Stimulated activated CD4-positive, alpha-beta T cell treated with anti-CD3 and anti-CD28 coated beads, Interleukin-4, amount 100 ng/mL, for 24 hours (primary cell): ENCODE measurements at regions not wholly inside any gene's neighbourhood (a gene's known extent, or its start where the extent isn't known, plus 50 kb on each side); places are given as distances from the start of the nearest gene placed in this dataset.

ENCODE experiments used
- DNase-seq: peaks from one replicate; pipeline ENCODE4 v3.0.0-alpha.2; 2020

GRCh38 chr2:147250652-147251356 lies 594.0 kb upstream of the ACVR2A start:
- no peak for DNase-seq

GRCh38 chr2:147247749-147248148 lies 597.1 kb upstream of the ACVR2A start:
- DNase-seq: no peak

GRCh38 chr2:147242445-147242844 lies 602.4 kb upstream of the ACVR2A start:
- no peak for DNase-seq

GRCh38 chr2:147236601-147237000 lies 608.2 kb upstream of the ACVR2A start:
- no peak for DNase-seq

- DNase-seq: no peak
Measured at GRCh38 chr2:147232225-147232669, 612.6 kb upstream of the ACVR2A start.

DNA sequence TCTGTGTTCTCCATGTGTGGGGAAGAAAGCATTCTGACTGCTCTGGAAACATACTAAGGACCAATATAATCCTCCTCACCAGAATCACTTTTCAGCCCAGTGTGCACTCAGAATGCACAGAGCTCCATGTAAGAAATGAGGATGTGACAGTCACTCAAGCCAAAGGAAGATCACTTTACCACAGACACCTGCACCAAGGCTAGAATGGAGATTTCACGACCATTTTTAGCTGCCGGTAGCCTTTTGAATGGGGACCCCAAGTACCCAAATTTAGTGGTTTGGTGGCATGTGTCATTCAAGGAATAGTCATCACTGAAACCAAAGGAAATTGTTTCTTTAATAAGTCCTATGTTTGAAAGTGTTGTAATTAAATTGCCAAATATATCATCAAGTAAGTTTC lies 613.2 kb upstream of the ACVR2A start:
- DNase-seq: no peak

- DNase-seq: no peak
Measured at GRCh38 chr2:147231081-147231480, 613.7 kb upstream of the ACVR2A start.

GRCh38 chr2:147227313-147227712 lies 617.5 kb upstream of the ACVR2A start:
- no peak for DNase-seq

DNA sequence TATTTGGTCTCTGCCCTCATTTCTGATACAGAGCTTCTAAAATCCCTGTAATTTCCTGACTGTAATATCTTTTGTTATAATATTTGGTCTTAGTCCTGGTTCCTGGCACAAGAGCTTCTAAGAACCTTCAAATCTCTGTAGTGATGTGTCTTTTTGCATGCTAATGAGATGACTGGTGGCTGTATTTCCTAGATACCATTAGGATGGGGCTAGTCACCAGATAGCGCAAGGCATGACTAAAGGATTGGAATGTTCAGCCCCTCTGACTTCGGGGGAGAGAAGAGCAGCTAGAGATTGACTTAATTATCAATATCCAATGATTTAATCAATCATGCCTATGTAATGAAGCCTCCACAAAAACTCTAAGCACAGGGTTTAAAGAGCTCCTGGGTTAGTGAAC lies 620.8 kb upstream of the ACVR2A start:
- no peak for DNase-seq

DNA sequence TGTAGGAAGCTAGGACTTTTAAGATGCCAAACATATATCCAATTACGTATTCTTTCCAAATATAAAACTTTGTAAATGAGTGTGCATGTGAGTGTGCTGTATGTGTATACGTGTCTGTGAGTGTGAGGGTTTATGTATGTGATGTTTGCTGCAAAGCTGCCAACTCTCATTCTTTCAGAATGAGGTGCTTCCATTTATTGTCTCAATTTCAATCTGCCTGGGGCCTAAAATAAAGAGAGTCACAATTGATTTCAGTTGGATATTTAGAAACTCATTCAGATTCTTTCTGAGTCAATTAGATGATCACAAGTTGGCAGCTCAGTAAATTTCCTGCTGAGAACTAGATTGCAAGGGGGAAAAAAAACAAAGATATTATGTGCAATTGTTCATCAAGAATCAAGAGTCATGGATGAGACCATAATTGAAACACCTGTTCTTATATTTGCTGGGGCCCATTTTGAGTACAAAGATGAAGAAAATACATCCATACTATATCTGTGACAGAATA lies 621.2 kb upstream of the ACVR2A start:
- DNase-seq: no peak

DNA sequence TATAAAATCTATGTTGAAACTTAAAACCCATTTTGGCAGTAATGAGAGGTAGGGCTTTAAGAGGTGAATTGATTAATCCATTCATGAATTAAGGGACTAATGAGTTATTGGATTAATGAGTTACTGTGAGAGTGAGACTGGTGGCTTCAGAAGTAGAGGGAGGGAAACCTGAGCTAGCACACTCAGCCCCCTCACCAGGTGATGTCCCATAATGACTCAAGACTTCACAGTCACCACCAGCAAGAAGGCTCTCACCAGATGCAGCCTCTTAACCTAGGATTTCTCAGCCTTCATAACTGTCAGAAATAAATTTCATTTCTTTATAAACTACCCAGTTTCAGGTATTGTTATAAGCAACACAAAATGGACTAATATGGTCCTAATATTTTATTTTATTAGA lies 621.7 kb upstream of the ACVR2A start:
- DNase-seq: no peak

- no peak for DNase-seq
Measured at GRCh38 chr2:147222506-147222905, 622.3 kb upstream of the ACVR2A start.

DNA sequence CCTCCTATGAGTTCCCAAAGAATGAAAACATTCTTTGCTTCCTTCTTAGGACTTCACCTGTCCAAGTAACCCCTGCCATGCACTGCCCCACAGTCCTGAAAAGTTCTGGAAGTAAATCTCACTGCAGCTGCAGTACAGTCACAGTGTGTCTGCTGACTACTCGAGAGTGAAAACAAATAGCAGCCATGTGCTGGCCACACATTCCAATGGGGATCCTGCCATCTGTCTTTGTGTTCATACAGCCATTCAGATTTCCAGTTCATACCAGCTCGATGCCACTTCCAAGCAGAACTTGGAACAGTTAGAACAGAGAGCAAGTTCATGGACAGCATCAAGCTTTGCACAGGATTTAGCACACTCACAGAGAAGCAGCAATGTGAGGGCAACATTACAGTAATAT lies 629.9 kb upstream of the ACVR2A start:
- DNase-seq: no peak

DNA sequence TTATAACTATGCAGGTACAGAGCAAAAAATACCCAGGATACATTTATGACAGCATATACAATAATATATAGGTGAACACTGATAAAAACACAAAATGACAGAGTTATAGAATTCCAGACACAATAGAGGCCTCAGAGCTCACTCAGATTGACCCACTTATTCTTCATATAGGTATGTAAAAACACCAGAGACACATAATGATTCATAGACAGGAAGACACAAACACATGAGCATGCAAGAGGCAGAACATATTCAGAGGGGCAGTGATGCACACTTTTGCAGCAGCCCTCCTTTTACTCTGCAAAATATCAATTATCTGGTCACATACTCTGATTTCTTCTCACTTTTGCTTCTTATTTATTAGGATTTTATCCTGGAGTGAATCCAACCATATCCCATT lies 633.3 kb upstream of the ACVR2A start:
- DNase-seq: no peak

DNA sequence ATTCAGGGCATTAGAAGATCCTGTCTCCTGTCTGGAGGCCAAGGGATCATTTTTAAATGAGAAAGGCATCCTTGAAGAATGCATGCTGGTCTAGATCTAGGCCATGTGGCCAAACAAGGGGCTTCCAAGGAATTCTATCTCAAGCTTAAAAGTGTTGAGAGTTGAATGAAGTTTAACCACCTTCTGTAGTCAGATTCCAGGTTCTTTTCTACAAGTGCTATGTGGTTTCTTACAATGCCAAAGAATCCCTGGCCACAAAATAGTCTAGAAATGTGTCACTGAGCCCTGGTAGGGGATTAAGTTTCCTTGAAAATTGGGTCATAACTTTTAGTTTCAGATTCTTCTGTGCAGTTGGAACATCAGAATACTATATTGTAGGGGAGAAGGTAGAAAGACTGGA lies 640.7 kb upstream of the ACVR2A start:
- no peak for DNase-seq

DNA sequence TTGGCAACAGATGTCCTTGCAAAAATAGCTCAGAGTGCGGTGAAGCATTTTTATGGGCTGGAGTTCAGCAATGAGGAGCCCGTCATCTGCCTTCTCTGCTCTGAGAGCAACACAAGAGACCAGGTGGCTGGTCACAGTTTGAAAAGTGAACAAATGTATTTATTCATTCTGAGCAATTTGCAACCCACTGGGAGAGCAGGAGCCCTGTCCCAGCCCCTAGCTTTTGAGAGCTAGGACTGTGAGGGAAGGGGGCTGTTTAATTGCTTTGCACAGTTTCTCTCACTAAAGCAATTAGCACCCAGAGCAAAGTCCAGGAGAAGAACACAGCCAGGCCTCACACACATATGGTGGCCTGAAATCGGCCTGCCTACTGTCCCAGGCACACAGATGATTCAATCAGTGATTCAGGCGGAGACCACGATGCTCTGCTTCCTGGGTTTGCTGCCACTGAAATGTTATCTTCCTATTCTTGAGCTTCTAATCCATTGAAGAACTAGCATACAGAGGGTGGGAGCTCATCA lies 646.1 kb upstream of the ACVR2A start:
- no peak for DNase-seq

DNA sequence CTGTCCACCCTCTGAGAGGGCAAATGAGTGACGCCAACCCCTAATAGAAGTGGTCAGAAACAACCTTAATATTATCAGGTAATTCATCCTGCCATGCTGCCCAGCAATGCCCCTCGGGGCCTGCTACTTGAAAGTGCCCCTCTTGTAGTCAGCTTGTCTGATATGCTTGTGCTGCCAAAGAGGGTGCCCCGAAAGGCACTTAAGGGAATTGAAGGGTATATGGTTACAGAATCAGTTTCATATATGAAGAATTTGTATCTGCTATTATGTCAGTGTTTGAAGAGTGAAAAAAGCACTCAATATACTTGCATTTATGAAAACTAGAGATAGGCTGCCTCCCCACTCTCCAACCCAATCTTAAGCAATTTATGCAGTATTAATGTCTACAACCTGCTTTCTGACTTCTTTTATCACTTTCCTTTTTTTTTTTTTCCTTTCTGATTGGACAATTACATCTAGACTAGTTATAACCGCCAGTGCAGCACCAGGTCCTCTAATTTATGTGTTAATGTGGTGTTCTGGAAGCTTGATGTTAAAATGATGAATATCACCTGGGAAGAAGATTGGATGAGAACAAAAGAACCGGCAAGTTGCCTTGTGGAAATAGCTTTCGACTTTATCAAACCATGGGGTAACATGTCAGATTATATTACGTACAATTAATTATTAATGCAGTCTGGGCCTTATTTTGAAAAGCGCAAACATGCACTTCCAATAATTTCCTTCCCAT lies 646.9 kb upstream of the ACVR2A start:
- DNase-seq: no peak

GRCh38 chr2:147182260-147182659 lies 662.6 kb upstream of the ACVR2A start:
- DNase-seq: peak; percentile 66

GRCh38 chr2:147181351-147182029 lies 663.3 kb upstream of the ACVR2A start:
- no peak for DNase-seq

DNA sequence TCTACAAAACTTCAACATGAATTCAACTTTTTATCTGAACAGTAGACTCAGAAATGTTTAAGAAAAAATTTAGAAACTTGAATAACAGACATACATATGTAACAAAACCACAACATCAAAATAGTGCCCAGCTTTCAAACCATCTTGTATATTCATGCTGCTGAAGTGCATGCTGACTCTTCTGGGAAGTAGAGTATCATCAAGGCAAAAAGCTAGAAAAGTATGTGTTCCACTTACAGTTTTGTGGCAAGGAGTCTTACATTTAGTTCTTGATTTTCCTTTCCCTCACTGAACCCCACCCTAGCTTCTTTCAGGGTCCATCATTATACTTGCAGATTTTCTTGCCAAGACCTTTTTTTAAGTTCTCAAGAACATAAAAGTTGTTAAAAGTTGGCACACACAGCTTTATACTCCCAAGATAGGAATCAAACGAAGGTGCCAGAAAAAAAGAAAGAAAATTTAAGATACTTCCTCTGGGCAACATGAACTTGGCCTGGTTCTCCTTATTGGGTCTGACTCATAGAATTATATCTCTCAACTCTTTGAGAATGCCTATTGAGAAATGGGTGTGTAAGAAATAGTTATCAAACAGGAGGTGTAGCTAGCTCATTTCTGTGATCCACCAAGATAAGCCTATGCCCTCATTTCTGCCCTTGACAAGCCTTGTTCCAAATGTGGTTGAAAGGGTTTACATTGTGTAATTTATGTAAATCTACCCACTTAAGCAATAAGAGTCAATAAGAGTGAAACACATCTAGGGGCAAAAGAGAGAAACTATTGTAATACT lies 667.6 kb upstream of the ACVR2A start:
- no peak for DNase-seq

- no peak for DNase-seq
Measured at GRCh38 chr2:147174824-147175254, 670.0 kb upstream of the ACVR2A start.

DNA sequence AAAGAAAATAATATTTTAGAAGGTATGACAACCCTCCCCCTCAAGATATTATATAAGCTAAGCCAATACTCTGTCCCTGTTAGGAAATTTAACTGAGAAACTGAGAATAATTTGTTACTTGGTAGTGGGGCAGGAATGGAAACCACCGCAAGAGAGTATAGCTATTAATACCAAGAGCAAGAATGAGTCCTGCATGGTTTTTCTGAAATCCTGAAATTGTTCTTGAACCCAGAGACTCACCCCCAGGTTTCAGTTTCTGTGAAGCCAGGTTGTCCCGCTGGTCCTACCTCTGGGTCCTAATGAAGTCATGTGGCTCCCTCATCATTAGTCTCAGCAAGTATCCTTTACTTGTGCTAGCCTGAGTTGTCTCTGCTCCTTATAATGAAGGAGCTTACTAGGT lies 671.0 kb upstream of the ACVR2A start:
- DNase-seq: no peak

- DNase-seq: no peak
Measured at GRCh38 chr2:147173189-147173581, 671.6 kb upstream of the ACVR2A start.
